GM20000 (cell line): ENCODE measurements at regions not wholly inside any gene's neighbourhood (a gene's known extent, or its start where the extent isn't known, plus 50 kb on each side); places are given as distances from the start of the nearest gene placed in this dataset.

Experiments
- DNase-seq: peaks from one replicate; pipeline ENCODE4 v3.0.0; 2012; ENCODE audit warnings: low spot score
- CTCF ChIP-seq: IDR thresholded peaks from 2 replicates; pipeline ENCODE4 v1.5.1; 2012; ENCODE audit warnings: mild to moderate bottlenecking, control low read depth; ENCODE audit errors: extremely low read depth, missing control alignments

GRCh38 chr9:102044133-102044532 lies 305.7 kb upstream of the GRIN3A start:
- DNase-seq = no peak
- TF ChIP-seq CTCF = no peak

- no peak for TF ChIP-seq CTCF
- no peak for DNase-seq
These were observed 299.6 kb upstream of the GRIN3A start for GRCh38 chr9:102038006-102038405.

GRCh38 chr9:102035929-102036328 lies 297.5 kb upstream of the GRIN3A start:
- DNase-seq = peak; percentile 20
- no peak for TF ChIP-seq CTCF

GRCh38 chr9:102032614-102033013 lies 294.2 kb upstream of the GRIN3A start:
- no peak for DNase-seq
- TF ChIP-seq CTCF = no peak

- TF ChIP-seq CTCF = no peak
- DNase-seq = no peak
These were observed 262.5 kb upstream of the GRIN3A start for GRCh38 chr9:102000956-102001355.

- no peak for TF ChIP-seq CTCF
- no peak for DNase-seq
These were observed 261.0 kb upstream of the GRIN3A start for GRCh38 chr9:101999441-101999840.

- no peak for TF ChIP-seq CTCF
These were observed 256.8 kb upstream of the GRIN3A start for GRCh38 chr9:101995231-101995630.

More at GRCh38 chr9:101995231-101995630, 256.8 kb upstream of the GRIN3A start:
- DNase-seq = no peak
